Tibial artery (tissue), 4 donors: ENCODE measurements at regions not wholly inside any gene's neighbourhood (a gene's known extent, or its start where the extent isn't known, plus 50 kb on each side); places are given as distances from the start of the nearest gene placed in this dataset.

ENCODE experiments used
- DNase-seq, 2 donors: peaks; one replicate each; pipeline ENCODE4 v3.0.0-alpha.2; 2019
- H3K27ac ChIP-seq, 2 donors: fragments of 200-600 bp; sonication (generic) in 1 of 2; 1 replicate in 1 of 2; 2 replicates in 1 of 2; pipeline ENCODE4 v1.5.1; 2018 to 2019; ENCODE audit warnings: mild to moderate bottlenecking in 1 of 2
- H3K27me3 ChIP-seq, 2 donors: fragments of 200-600 bp; sonication (generic) in 1 of 2; one replicate each; pipeline versions ENCODE4 v1.5.1 to v1.6.0; 2016 to 2019
- H3K36me3 ChIP-seq, 3 donors: fragments of 200-600 bp; sonication (generic) in 2 of 3; one replicate each; pipeline ENCODE4 v1.5.1; 2016 to 2019; ENCODE audit warnings: mild to moderate bottlenecking in 2 of 3
- H3K4me1 ChIP-seq, 4 donors: fragments of 200-600 bp; sonication (generic) in 2 of 4; 1 replicate in 3 of 4; 2 replicates in 1 of 4; pipeline ENCODE4 v1.5.1; 2016 to 2019
- H3K4me3 ChIP-seq, 2 donors: fragments of 200-600 bp; sonication (generic) in 1 of 2; 1 replicate in 1 of 2; 2 replicates in 1 of 2; pipeline ENCODE4 v1.5.1; 2018 to 2019; ENCODE audit warnings: mild to moderate bottlenecking in 2 of 2
- H3K9me3 ChIP-seq, 3 donors: fragments of 200-600 bp; sonication (generic) in 1 of 3; one replicate each; pipeline ENCODE4 v1.5.1; 2016 to 2019
- CTCF ChIP-seq, 2 experiments: fragments of 200-600 bp in 1 of 2; fragments of 450-650 bp in 1 of 2; IDR thresholded peaks; one replicate each; pipeline ENCODE4 v1.5.1; 2017 to 2019; ENCODE audit warnings: antibody characterized with exemption in 2 of 2, mild to moderate bottlenecking in 1 of 2, moderate library complexity in 1 of 2
- intact Hi-C: fragments of 100-400 bp; cut with DNase I; formaldehyde crosslinking; loops from one replicate; pipeline ENCODE4 v1.15.0; 2023; ENCODE audit warnings: low total_unique reads

GRCh38 chr13:90690458-90691080 lies 656.9 kb upstream of the MIR17HG start:
- Histone ChIP-seq H3K4me1 (peaks cover 0 to 20% (median 3%) of the 10 kb centered on the region in 4 donors), H3K36me3 (no peaks in the 10 kb centered on the region), H3K4me3 (no peak overlapping the region), H3K27ac (peak overlapping the region; percentile 15 to 17), H3K27me3 (no peaks in the 10 kb centered on the region), H3K9me3 (peaks cover 0 to 2% (median 0%) of the 10 kb centered on the region in 3 donors)
- no peak for DNase-seq
- no peak for TF ChIP-seq CTCF (IDR thresholded peaks at IDR 0.05)
- intact Hi-C loops, result no loop called here

- H3K4me3 ChIP-seq, result no peak overlapping the region
- H3K36me3 ChIP-seq, result no peaks in the 10 kb centered on the region
- intact Hi-C loops, result no loop called here
- peaks cover 0 to 4% (median 0%) of the 10 kb centered on the region in 4 donors for H3K4me1 ChIP-seq
- H3K27ac ChIP-seq, result no peak overlapping the region
- H3K9me3 ChIP-seq, result no peaks in the 10 kb centered on the region
- TF ChIP-seq CTCF (IDR thresholded peaks at IDR 0.05), result no peak
- no peak for DNase-seq
- no peaks in the 10 kb centered on the region for H3K27me3 ChIP-seq
These were observed 651.2 kb upstream of the MIR17HG start for GRCh38 chr13:90696254-90696653.

GRCh38 chr13:90696656-90697055 lies 650.8 kb upstream of the MIR17HG start:
- no peaks in the 10 kb centered on the region for H3K27me3 ChIP-seq
- intact Hi-C loops, result no loop called here
- H3K9me3 ChIP-seq, result no peaks in the 10 kb centered on the region
- no peak overlapping the region for H3K4me3 ChIP-seq
- no peak overlapping the region for H3K27ac ChIP-seq
- H3K36me3 ChIP-seq, result no peaks in the 10 kb centered on the region
- H3K4me1 ChIP-seq, result peaks cover 0 to under 1% (median 0%) of the 10 kb centered on the region in 4 donors
- DNase-seq, result no peak
- no peak for TF ChIP-seq CTCF (IDR thresholded peaks at IDR 0.05)

GRCh38 chr13:90700340-90700739 lies 647.1 kb upstream of the MIR17HG start:
- no peak for DNase-seq
- Histone ChIP-seq H3K27me3 (no peaks in the 10 kb centered on the region), H3K4me3 (no peak overlapping the region), H3K36me3 (no peaks in the 10 kb centered on the region), H3K4me1 (no peaks in the 10 kb centered on the region), H3K27ac (no peak overlapping the region), H3K9me3 (no peaks in the 10 kb centered on the region)
- no peak for TF ChIP-seq CTCF (IDR thresholded peaks at IDR 0.05)
- intact Hi-C loops, result no loop called here

GRCh38 chr13:90701264-90701663 lies 646.2 kb upstream of the MIR17HG start:
- no peaks in the 10 kb centered on the region for H3K4me1 ChIP-seq
- no peak overlapping the region for H3K27ac ChIP-seq
- no peaks in the 10 kb centered on the region for H3K36me3 ChIP-seq
- no peaks in the 10 kb centered on the region for H3K27me3 ChIP-seq
- no peak overlapping the region for H3K4me3 ChIP-seq
- no peak for DNase-seq
- H3K9me3 ChIP-seq, result no peaks in the 10 kb centered on the region
- intact Hi-C loops, result no loop called here
- no peak for TF ChIP-seq CTCF (IDR thresholded peaks at IDR 0.05)

GRCh38 chr13:90702050-90702449 lies 645.4 kb upstream of the MIR17HG start:
- H3K4me1 ChIP-seq, result no peaks in the 10 kb centered on the region
- H3K27ac ChIP-seq, result no peak overlapping the region
- no peaks in the 10 kb centered on the region for H3K9me3 ChIP-seq
- H3K4me3 ChIP-seq, result no peak overlapping the region
- no peak for TF ChIP-seq CTCF (IDR thresholded peaks at IDR 0.05)
- intact Hi-C loops, result no loop called here
- no peaks in the 10 kb centered on the region for H3K27me3 ChIP-seq
- no peaks in the 10 kb centered on the region for H3K36me3 ChIP-seq
- no peak for DNase-seq
